Liver (tissue), 8 donors: ENCODE measurements at regions not wholly inside any gene's neighbourhood (a gene's known extent, or its start where the extent isn't known, plus 50 kb on each side); places are given as distances from the start of the nearest gene placed in this dataset.

Source experiments
- DNase-seq: peaks from one replicate; pipeline ENCODE4 v3.0.0-alpha.2; 2017; ENCODE audit warnings: low spot score
- H3K27ac ChIP-seq, 2 donors: one replicate each; pipeline ENCODE4 v1.7.0; 2013; ENCODE audit warnings: inconsistent platforms in 2 of 2, low read length in 2 of 2, control low read depth in 1 of 2, low read depth in 1 of 2, mild to moderate bottlenecking in 1 of 2
- H3K27me3 ChIP-seq, 4 donors: one replicate each; pipeline versions ENCODE4 v1.6.1 to v1.7.0; 2013; ENCODE audit warnings: low read length in 3 of 4, inconsistent platforms in 1 of 4, mild to moderate bottlenecking in 1 of 4, moderate library complexity in 1 of 4; ENCODE audit not compliant: control insufficient read depth in 4 of 4, insufficient read depth in 4 of 4
- H3K36me3 ChIP-seq, 4 donors: one replicate each; pipeline versions ENCODE4 v1.6.1 to v1.7.0; 2013; ENCODE audit warnings: low read length in 3 of 4, mild to moderate bottlenecking in 3 of 4, low read depth in 1 of 4, moderate library complexity in 1 of 4; ENCODE audit not compliant: control insufficient read depth in 4 of 4, insufficient read depth in 3 of 4
- H3K4me1 ChIP-seq, 4 donors: one replicate each; pipeline versions ENCODE4 v1.6.1 to v1.7.0; 2013; ENCODE audit warnings: low read length in 3 of 4, mild to moderate bottlenecking in 3 of 4, moderate library complexity in 1 of 4; ENCODE audit not compliant: control insufficient read depth in 4 of 4, insufficient read depth in 4 of 4
- H3K4me3 ChIP-seq, 3 donors: one replicate each; pipeline versions ENCODE4 v1.6.1 to v1.7.0; 2013; ENCODE audit warnings: low read length in 3 of 3, control low read depth in 1 of 3, low read depth in 1 of 3, mild to moderate bottlenecking in 1 of 3
- H3K9ac ChIP-seq, 2 donors: one replicate each; pipeline ENCODE4 v1.7.0; 2013; ENCODE audit warnings: low read length in 2 of 2, mild to moderate bottlenecking in 2 of 2, moderate library complexity in 2 of 2, control low read depth in 1 of 2, low read depth in 1 of 2
- H3K9me3 ChIP-seq, 4 donors: one replicate each; pipeline versions ENCODE4 v1.6.1 to v1.7.0; 2013; ENCODE audit warnings: low read length in 3 of 4; ENCODE audit not compliant: control insufficient read depth in 4 of 4
- CTCF ChIP-seq: fragments of 150-350 bp; IDR thresholded peaks from 2 replicates; pipeline ENCODE4 v1.5.1; 2017; ENCODE audit warnings: improper control_type of control experiment, low read depth, low read length; ENCODE audit not compliant: missing input control
- EGR1 ChIP-seq, 2 donors: IDR thresholded peaks; 2 replicates each; pipeline ENCODE4 v1.6.1; 2016 to 2018; ENCODE audit warnings: antibody characterized with exemption in 2 of 2, low read depth in 2 of 2
- FOXA1 ChIP-seq: IDR thresholded peaks from 2 replicates; pipeline ENCODE4 v1.6.1; 2016; ENCODE audit warnings: antibody characterized with exemption
- FOXA2 ChIP-seq: IDR thresholded peaks from 2 replicates; pipeline ENCODE4 v1.6.1; 2016; ENCODE audit warnings: antibody characterized with exemption
- GABPA ChIP-seq, 2 donors: IDR thresholded peaks in 1 of 2; conservative IDR thresholded peaks in 1 of 2; 2 replicates each; pipeline ENCODE4 v1.6.1; 2016; ENCODE audit warnings: antibody characterized with exemption in 2 of 2, mild to moderate bottlenecking in 1 of 2, moderate library complexity in 1 of 2
- HNF4A ChIP-seq, 2 donors: conservative IDR thresholded peaks; 2 replicates each; pipeline ENCODE4 v1.6.1; 2016; ENCODE audit warnings: antibody characterized with exemption in 2 of 2, mild to moderate bottlenecking in 2 of 2
- HNF4G ChIP-seq: IDR thresholded peaks from 2 replicates; pipeline ENCODE4 v1.6.1; 2016; ENCODE audit warnings: antibody characterized with exemption
- JUND ChIP-seq, 2 donors: IDR thresholded peaks; 2 replicates each; pipeline ENCODE4 v1.6.1; 2016; ENCODE audit warnings: antibody characterized with exemption in 2 of 2
- MAX ChIP-seq: IDR thresholded peaks from 2 replicates; pipeline ENCODE4 v1.6.1; 2016; ENCODE audit warnings: antibody characterized with exemption
- NR2F2 ChIP-seq: IDR thresholded peaks from 2 replicates; pipeline ENCODE4 v1.6.1; 2016; ENCODE audit warnings: antibody characterized with exemption
- RAD21 ChIP-seq, 2 donors: IDR thresholded peaks; 2 replicates each; pipeline ENCODE4 v1.6.1; 2016; ENCODE audit warnings: antibody characterized with exemption in 2 of 2, mild to moderate bottlenecking in 2 of 2
- REST ChIP-seq: IDR thresholded peaks from 2 replicates; pipeline ENCODE4 v1.6.1; 2016; ENCODE audit warnings: antibody characterized with exemption, mild to moderate bottlenecking
- RXRA ChIP-seq, 2 donors: IDR thresholded peaks; 2 replicates each; pipeline ENCODE4 v1.6.1; 2017 to 2018; ENCODE audit warnings: antibody characterized with exemption in 2 of 2, mild to moderate bottlenecking in 1 of 2
- SP1 ChIP-seq: IDR thresholded peaks from 2 replicates; pipeline ENCODE4 v1.6.1; 2018; ENCODE audit warnings: antibody characterized with exemption, mild to moderate bottlenecking
- TAF1 ChIP-seq: conservative IDR thresholded peaks from 2 replicates; pipeline ENCODE4 v1.6.1; 2016; ENCODE audit warnings: antibody characterized with exemption, mild to moderate bottlenecking
- YY1 ChIP-seq: IDR thresholded peaks from 2 replicates; pipeline ENCODE4 v1.6.1; 2016; ENCODE audit warnings: antibody characterized with exemption, mild to moderate bottlenecking
- WGBS: extraction: QIAGEN DNeasy Blood & Tissue Kit; methylation state at CpG from one replicate; pipeline ENCODE4 v1.1.7; 2013; 5-methylcytosine and 5-hydroxymethylcytosine counted together
- TF ChIP-seq, protein P1 (sequence below): IDR thresholded peaks from 2 replicates; pipeline ENCODE4 v1.6.1; 2016; ENCODE audit warnings: antibody characterized with exemption
- TF ChIP-seq, protein P2 (sequence below): IDR thresholded peaks from 2 replicates; pipeline ENCODE4 v1.6.1; 2016; ENCODE audit warnings: antibody characterized with exemption
- donor health status: healthy.
- donor health status: healthy.
- donor health status: healthy.
- donor health status: healthy.
- donor health status: healthy.

- DNase-seq: no peak
- Histone ChIP-seq H3K27me3 (peaks cover 0 to 11% (median 2%) of the 10 kb centered on the region in 4 donors), H3K36me3 (no peaks in the 10 kb centered on the region), H3K9me3 (no peaks in the 10 kb centered on the region), H3K4me3 (no peak overlapping the region), H3K27ac (no peak overlapping the region), H3K9ac (no peak overlapping the region), H3K4me1 (no peaks in the 10 kb centered on the region)
- TF ChIP-seq HNF4G (no peak), TAF1 (no peak), RAD21 (IDR thresholded peaks at IDR 0.05) (no peak), FOXA2 (no peak), EGR1 (IDR thresholded peaks at IDR 0.05; ENCODE audit: low read depth in 2 of 2) (no peak), CTCF (no peak), RXRA (IDR thresholded peaks at IDR 0.05) (no peak), SP1 (no peak), GABPA (IDR thresholded peaks at IDR 0.05 in 1 of 2, conservative IDR thresholded peaks at IDR 0.05 in 1 of 2) (no peak), FOXA1 (no peak), REST (no peak)
- TF ChIP-seq, protein P1, sequence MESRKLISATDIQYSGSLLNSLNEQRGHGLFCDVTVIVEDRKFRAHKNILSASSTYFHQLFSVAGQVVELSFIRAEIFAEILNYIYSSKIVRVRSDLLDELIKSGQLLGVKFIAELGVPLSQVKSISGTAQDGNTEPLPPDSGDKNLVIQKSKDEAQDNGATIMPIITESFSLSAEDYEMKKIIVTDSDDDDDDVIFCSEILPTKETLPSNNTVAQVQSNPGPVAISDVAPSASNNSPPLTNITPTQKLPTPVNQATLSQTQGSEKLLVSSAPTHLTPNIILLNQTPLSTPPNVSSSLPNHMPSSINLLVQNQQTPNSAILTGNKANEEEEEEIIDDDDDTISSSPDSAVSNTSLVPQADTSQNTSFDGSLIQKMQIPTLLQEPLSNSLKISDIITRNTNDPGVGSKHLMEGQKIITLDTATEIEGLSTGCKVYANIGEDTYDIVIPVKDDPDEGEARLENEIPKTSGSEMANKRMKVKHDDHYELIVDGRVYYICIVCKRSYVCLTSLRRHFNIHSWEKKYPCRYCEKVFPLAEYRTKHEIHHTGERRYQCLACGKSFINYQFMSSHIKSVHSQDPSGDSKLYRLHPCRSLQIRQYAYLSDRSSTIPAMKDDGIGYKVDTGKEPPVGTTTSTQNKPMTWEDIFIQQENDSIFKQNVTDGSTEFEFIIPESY: no peak
- TF ChIP-seq, protein P2, sequence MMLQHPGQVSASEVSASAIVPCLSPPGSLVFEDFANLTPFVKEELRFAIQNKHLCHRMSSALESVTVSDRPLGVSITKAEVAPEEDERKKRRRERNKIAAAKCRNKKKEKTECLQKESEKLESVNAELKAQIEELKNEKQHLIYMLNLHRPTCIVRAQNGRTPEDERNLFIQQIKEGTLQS: no peak
- WGBS: 76% methylated on average over 4 of the region's 4 CpGs
Observed at GRCh38 chr20:41902346-41902745, 284.2 kb upstream of the CHD6 start.

GRCh38 chr20:41900201-41900691, 282.1 kb upstream of the CHD6 start:
- no peaks in the 10 kb centered on the region for H3K9me3 ChIP-seq
- H3K4me1 ChIP-seq: no peaks in the 10 kb centered on the region
- H3K4me3 ChIP-seq: no peak overlapping the region
- H3K27ac ChIP-seq: no peak overlapping the region
- DNase-seq: no peak
- H3K36me3 ChIP-seq: no peaks in the 10 kb centered on the region
- no peak overlapping the region for H3K9ac ChIP-seq
- H3K27me3 ChIP-seq: peaks cover 0 to 11% (median 2%) of the 10 kb centered on the region in 4 donors
- 59% methylated on average over 4 of the region's 4 CpGs for WGBS
- no peak for TF ChIP-seq GABPA (IDR thresholded peaks at IDR 0.05 in 1 of 2, conservative IDR thresholded peaks at IDR 0.05 in 1 of 2)
- TF ChIP-seq, protein P1: no peak
- TF ChIP-seq FOXA1: no peak
- TF ChIP-seq RXRA (IDR thresholded peaks at IDR 0.05): no peak
- TF ChIP-seq HNF4G: no peak
- TF ChIP-seq, protein P2: no peak
- no peak for TF ChIP-seq NR2F2
- TF ChIP-seq TAF1: no peak
- TF ChIP-seq HNF4A (conservative IDR thresholded peaks at IDR 0.05): no peak
- no peak for TF ChIP-seq RAD21 (IDR thresholded peaks at IDR 0.05)
- no peak for TF ChIP-seq EGR1 (IDR thresholded peaks at IDR 0.05; ENCODE audit: low read depth in 2 of 2)
- no peak for TF ChIP-seq CTCF
- no peak for TF ChIP-seq YY1
- TF ChIP-seq MAX: no peak
- TF ChIP-seq JUND (IDR thresholded peaks at IDR 0.05): no peak
- TF ChIP-seq FOXA2: no peak
- TF ChIP-seq SP1: no peak
